T-helper 1 cell treated with Interleukin-12 subunit alpha and Interleukin-12 subunit beta and Interleukin-4 antibody, amounts not matched to agents 30 μg/mL and 1 μg/mL, for 36 hours (primary cell): ENCODE measurements at regions not wholly inside any gene's neighbourhood (a gene's known extent, or its start where the extent isn't known, plus 50 kb on each side); places are given as distances from the start of the nearest gene placed in this dataset.
"Not testable (repeated sequence)": the region's sequence is repeated elsewhere in the genome, so short reads cannot be mapped to it uniquely, and the experiment has no call there.

Source experiments
- H3K27ac Mint-ChIP-seq: one replicate; pipeline ENCODE4 v1.8.0; 2021; ENCODE audit warnings: mild to moderate bottlenecking, mixed read lengths
- H3K27me3 Mint-ChIP-seq: one replicate; pipeline ENCODE4 v1.8.0; 2021; ENCODE audit warnings: low read depth, mixed read lengths
- H3K36me3 Mint-ChIP-seq: one replicate; pipeline ENCODE4 v1.8.0; 2021; ENCODE audit warnings: low read depth, mixed read lengths
- H3K4me1 Mint-ChIP-seq: one replicate; pipeline ENCODE4 v1.8.0; 2021; ENCODE audit warnings: low read depth, mixed read lengths
- H3K4me3 Mint-ChIP-seq: one replicate; pipeline ENCODE4 v1.8.0; 2021; ENCODE audit warnings: mild to moderate bottlenecking, moderate library complexity, mixed read lengths
- H3K9me3 Mint-ChIP-seq: one replicate; pipeline ENCODE4 v1.8.0; 2021; ENCODE audit warnings: mixed read lengths

GRCh38 chr17:21756856-21757619, 64.7 kb downstream of the KCNJ18 start:
- Mint-ChIP-seq H3K36me3 (no peaks in the 10 kb centered on the region), H3K27me3 (no peaks in the 10 kb centered on the region), H3K27ac (no peak overlapping the region), H3K9me3 (peaks cover 10% of the 10 kb centered on the region), H3K4me3 (no peak overlapping the region), H3K4me1 (no peaks in the 10 kb centered on the region)

- H3K4me3 Mint-ChIP-seq, H3K27me3 Mint-ChIP-seq, H3K36me3 Mint-ChIP-seq, H3K27ac Mint-ChIP-seq, H3K4me1 Mint-ChIP-seq, H3K9me3 Mint-ChIP-seq: not testable (repeated sequence)
Observed at GRCh38 chr17:21759636-21760035, 67.3 kb downstream of the KCNJ18 start.

GRCh38 chr17:21763738-21764340, 71.5 kb downstream of the KCNJ18 start:
- H3K4me3 Mint-ChIP-seq, H3K27ac Mint-ChIP-seq, H3K4me1 Mint-ChIP-seq, H3K36me3 Mint-ChIP-seq, H3K9me3 Mint-ChIP-seq, H3K27me3 Mint-ChIP-seq: not testable (repeated sequence)

DNA sequence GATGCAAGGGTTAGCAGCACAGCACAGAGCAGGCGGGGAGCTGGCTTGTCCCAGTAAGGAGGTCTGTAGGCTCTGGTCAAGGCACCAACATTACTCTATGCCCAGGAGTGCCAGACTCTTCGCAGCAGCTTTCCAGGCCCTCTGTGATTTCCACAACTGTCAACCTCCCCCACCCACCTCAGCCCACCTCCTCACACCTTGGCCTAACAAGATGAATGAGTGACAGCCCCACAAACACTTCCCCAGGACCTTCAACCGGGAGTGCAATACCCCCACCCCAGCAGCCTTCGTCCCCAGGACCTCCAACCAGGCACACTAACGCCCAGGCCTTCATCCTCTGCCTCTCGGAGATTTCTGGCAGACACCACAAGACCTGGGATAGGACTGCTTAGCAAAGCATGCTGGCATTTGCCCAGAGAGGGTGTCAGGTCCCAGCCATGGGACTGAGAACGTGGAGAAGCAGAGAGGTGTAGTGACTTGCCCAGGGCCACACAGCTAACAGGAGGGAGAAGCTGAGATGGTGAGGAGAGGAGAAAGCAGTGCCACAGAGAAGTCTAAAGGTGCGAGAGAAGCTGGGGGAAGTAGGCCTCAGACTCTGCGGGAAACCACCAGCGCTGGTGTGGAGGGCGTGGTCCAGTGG, 73.4 kb downstream of the KCNJ18 start:
- not testable (repeated sequence) for H3K36me3 Mint-ChIP-seq, H3K9me3 Mint-ChIP-seq, H3K27ac Mint-ChIP-seq, H3K27me3 Mint-ChIP-seq, H3K4me1 Mint-ChIP-seq, H3K4me3 Mint-ChIP-seq

GRCh38 chr17:21766565-21766964, 74.2 kb downstream of the KCNJ18 start:
- H3K27ac Mint-ChIP-seq, H3K9me3 Mint-ChIP-seq, H3K36me3 Mint-ChIP-seq, H3K27me3 Mint-ChIP-seq, H3K4me3 Mint-ChIP-seq, H3K4me1 Mint-ChIP-seq: not testable (repeated sequence)

GRCh38 chr17:21767162-21768156, 75.1 kb downstream of the KCNJ18 start:
- not testable (repeated sequence) for H3K4me3 Mint-ChIP-seq, H3K36me3 Mint-ChIP-seq, H3K27me3 Mint-ChIP-seq, H3K27ac Mint-ChIP-seq, H3K9me3 Mint-ChIP-seq, H3K4me1 Mint-ChIP-seq

DNA sequence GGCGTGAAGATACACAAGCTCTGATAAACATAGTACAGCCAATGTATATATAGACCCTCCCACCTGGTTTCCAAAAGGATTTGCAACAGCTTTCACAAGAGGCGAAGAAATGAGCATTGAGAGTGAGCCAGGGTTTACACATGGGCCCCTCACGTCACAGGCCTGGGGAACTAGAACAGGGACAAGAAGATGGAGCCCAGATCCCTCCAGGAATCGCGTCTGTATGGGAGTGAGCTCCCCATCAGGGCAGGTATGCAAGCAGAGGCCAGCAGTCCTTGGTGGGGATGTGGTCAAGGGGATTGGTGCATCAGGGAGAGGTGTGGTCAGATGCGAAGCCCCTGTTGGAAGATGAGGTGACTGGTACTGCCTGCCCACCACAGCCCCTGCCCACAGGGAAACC, 75.9 kb downstream of the KCNJ18 start:
- not testable (repeated sequence) for H3K4me1 Mint-ChIP-seq, H3K27ac Mint-ChIP-seq, H3K27me3 Mint-ChIP-seq, H3K4me3 Mint-ChIP-seq, H3K9me3 Mint-ChIP-seq, H3K36me3 Mint-ChIP-seq

DNA sequence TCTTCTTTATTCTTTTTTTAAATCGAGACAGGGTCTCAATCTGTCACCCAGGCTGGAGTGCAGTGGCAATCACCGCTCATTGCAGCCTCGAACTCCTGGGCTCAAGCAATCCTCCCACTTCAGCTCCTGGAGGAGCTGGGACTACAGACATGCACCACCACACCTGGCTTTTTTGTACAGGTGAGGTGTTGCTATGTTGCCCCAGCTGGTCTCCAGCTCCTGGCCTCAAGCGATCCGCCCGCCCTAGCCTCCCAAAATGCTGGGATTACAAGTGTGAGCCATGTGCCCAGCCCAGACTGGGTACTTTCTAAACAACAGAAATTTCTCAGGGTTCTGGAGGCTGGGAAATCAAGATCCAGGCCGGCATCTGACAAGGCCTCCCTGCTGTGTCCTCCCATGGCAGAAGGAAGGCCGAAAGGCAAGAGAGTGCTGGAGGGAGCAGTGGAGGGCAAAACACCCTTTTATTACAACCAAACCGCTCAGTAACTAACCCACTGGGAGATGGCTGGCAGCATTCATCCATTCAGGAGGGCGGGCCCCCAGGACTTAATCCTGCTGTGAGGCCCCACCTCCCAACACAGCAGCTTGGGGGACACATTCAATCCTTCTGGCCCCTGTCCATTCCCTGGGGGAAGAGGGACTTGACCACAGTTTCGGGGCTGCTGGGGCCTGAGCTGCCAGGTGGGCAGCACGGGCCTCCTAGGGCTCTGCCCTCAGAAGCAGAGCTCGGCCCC, 76.6 kb downstream of the KCNJ18 start:
- not testable (repeated sequence) for H3K27me3 Mint-ChIP-seq, H3K9me3 Mint-ChIP-seq, H3K4me3 Mint-ChIP-seq, H3K27ac Mint-ChIP-seq, H3K36me3 Mint-ChIP-seq, H3K4me1 Mint-ChIP-seq

DNA sequence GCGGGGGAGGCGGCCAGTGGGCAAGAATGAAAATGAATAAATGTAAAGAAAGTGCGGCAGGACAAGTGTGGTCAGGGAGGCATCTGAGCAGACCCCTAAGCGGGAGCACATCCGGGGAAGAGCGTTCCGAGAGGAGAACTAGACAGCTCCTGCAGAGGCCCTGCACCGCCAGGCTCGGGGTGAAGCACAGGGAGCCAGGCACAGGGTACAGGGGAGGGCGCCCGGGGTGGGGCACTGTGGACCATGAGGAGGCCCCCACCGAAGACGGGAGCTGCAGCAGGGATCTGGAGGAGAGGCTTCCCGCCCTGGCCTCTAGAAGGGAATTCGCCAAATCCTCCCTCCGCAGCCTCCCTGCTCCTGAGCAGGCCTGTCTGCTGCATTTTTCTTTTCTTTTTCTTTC, 77.5 kb downstream of the KCNJ18 start:
- H3K27me3 Mint-ChIP-seq, H3K9me3 Mint-ChIP-seq, H3K27ac Mint-ChIP-seq, H3K4me3 Mint-ChIP-seq, H3K4me1 Mint-ChIP-seq, H3K36me3 Mint-ChIP-seq: not testable (repeated sequence)

GRCh38 chr17:21770466-21771446, 78.4 kb downstream of the KCNJ18 start:
- not testable (repeated sequence) for H3K36me3 Mint-ChIP-seq, H3K4me1 Mint-ChIP-seq, H3K27ac Mint-ChIP-seq, H3K4me3 Mint-ChIP-seq, H3K9me3 Mint-ChIP-seq, H3K27me3 Mint-ChIP-seq

- Mint-ChIP-seq H3K27ac (no peak overlapping the region), H3K27me3 (no peaks in the 10 kb centered on the region), H3K4me3 (no peak overlapping the region), H3K36me3 (no peaks in the 10 kb centered on the region), H3K9me3 (peaks cover 3% of the 10 kb centered on the region), H3K4me1 (no peaks in the 10 kb centered on the region)
Observed at GRCh38 chr17:21772321-21772720, 80.0 kb downstream of the KCNJ18 start.

DNA sequence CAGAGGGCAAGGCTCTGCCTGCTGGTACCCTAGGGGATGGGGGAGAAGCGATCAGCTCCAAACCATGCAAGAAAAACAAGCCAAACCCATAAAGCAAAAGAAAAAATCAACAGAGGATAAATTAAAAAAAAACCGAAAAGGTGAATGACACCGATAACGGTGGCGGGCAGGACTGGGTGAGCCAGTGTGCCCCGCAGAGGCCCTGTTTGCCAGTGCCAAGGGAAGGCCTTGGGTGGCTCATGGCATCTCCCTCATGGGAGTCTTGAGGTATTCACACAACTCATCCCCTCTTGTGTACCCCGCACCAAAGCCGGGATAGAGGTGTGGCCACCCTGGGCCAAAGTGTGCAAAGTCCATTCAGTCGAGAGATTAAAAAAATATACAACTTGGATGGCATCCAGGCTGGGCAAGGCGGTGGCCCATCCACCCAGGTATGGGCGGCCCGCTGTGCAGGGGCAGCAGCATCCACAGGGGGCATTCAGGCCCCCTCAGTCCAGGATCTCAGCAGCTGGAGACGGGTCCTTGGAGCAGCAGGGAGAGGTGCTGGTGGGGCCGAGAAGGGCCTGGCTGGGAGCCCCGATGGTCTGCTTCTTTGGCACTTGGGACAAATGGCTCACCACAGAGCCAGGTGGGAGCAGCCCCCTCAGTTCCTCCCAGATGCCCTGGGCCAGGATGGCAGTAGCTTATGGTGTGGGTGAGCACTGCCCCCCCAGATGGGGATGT, 80.8 kb downstream of the KCNJ18 start:
- H3K36me3 Mint-ChIP-seq, H3K4me1 Mint-ChIP-seq, H3K9me3 Mint-ChIP-seq, H3K27me3 Mint-ChIP-seq, H3K4me3 Mint-ChIP-seq, H3K27ac Mint-ChIP-seq: not testable (repeated sequence)

- Mint-ChIP-seq H3K4me3 (no peak overlapping the region), H3K27ac (no peak overlapping the region), H3K27me3 (no peaks in the 10 kb centered on the region), H3K9me3 (peaks cover 7% of the 10 kb centered on the region), H3K4me1 (no peaks in the 10 kb centered on the region), H3K36me3 (no peaks in the 10 kb centered on the region)
Observed at GRCh38 chr17:21774263-21774662, 81.9 kb downstream of the KCNJ18 start.
